Stimulated activated effector memory CD8-positive, alpha-beta T cell treated with anti-CD3 and anti-CD28 coated beads, Interleukin-12 subunit alpha, Interleukin-12 subunit beta, amount 100 ng/mL, for 72 hours (primary cell): ENCODE measurements at regions not wholly inside any gene's neighbourhood (a gene's known extent, or its start where the extent isn't known, plus 50 kb on each side); places are given as distances from the start of the nearest gene placed in this dataset.
"Not testable (repeated sequence)": the region's sequence is repeated elsewhere in the genome, so short reads cannot be mapped to it uniquely, and the experiment has no call there.

Experiments
- ATAC-seq: fragments of 150-1000 bp; cut with Tn5 transposase; 2 replicates; pipeline ENCODE4 v1.10.0; 2021
- DNase-seq, 2 donors: peaks; one replicate each; pipeline ENCODE4 v3.0.0; 2021 to 2022; ENCODE audit warnings: low spot score in 2 of 2
- H3K27ac Mint-ChIP-seq: one replicate; pipeline ENCODE4 v1.8.0; 2022; ENCODE audit warnings: mild to moderate bottlenecking, mixed read lengths
- H3K36me3 Mint-ChIP-seq: one replicate; pipeline ENCODE4 v1.8.0; 2022; ENCODE audit warnings: mild to moderate bottlenecking, mixed read lengths
- H3K4me1 Mint-ChIP-seq: one replicate; pipeline ENCODE4 v1.8.0; 2022; ENCODE audit warnings: mixed read lengths
- H3K4me3 Mint-ChIP-seq: one replicate; pipeline ENCODE4 v1.8.0; 2022; ENCODE audit warnings: mild to moderate bottlenecking, mixed read lengths
- H3K9me3 Mint-ChIP-seq: one replicate; pipeline ENCODE4 v1.8.0; 2022; ENCODE audit warnings: mixed read lengths

- no peaks in the 10 kb centered on the region for H3K36me3 Mint-ChIP-seq
- ATAC-seq: no peak
- H3K27ac Mint-ChIP-seq: no peak overlapping the region
- H3K4me1 Mint-ChIP-seq: no peaks in the 10 kb centered on the region
- no peak overlapping the region for H3K4me3 Mint-ChIP-seq
- no peak for DNase-seq
- peaks cover 13% of the 10 kb centered on the region for H3K9me3 Mint-ChIP-seq
Observed at GRCh38 chr2:184308706-184309105, 289.6 kb upstream of the ZNF804A start.

- H3K4me1 Mint-ChIP-seq: no peaks in the 10 kb centered on the region
- H3K27ac Mint-ChIP-seq: no peak overlapping the region
Observed at GRCh38 chr2:184312970-184313369, 285.4 kb upstream of the ZNF804A start.

GRCh38 chr2:184314829-184315228 lies 283.5 kb upstream of the ZNF804A start:
- no peak for ATAC-seq
- Mint-ChIP-seq H3K9me3 (peaks cover 16% of the 10 kb centered on the region), H3K27ac (no peak overlapping the region), H3K4me3 (no peak overlapping the region), H3K4me1 (no peaks in the 10 kb centered on the region), H3K36me3 (no peaks in the 10 kb centered on the region)
- no peak for DNase-seq

More at GRCh38 chr2:184312970-184313369, 285.4 kb upstream of the ZNF804A start:
- Mint-ChIP-seq H3K4me3 (no peak overlapping the region), H3K9me3 (peaks cover 19% of the 10 kb centered on the region), H3K36me3 (no peaks in the 10 kb centered on the region)
- DNase-seq (no peak), ATAC-seq (no peak)

GRCh38 chr2:184316921-184317320 lies 281.4 kb upstream of the ZNF804A start:
- Mint-ChIP-seq H3K4me3 (no peak overlapping the region), H3K4me1 (no peaks in the 10 kb centered on the region), H3K27ac (no peak overlapping the region), H3K36me3 (no peaks in the 10 kb centered on the region), H3K9me3 (peaks cover 24% of the 10 kb centered on the region)
- ATAC-seq: no peak
- DNase-seq: no peak

- Mint-ChIP-seq H3K4me1 (no peaks in the 10 kb centered on the region), H3K9me3 (peaks cover 18% of the 10 kb centered on the region), H3K27ac (no peak overlapping the region), H3K4me3 (no peak overlapping the region), H3K36me3 (no peaks in the 10 kb centered on the region)
- no peak for ATAC-seq
- no peak for DNase-seq
Observed at GRCh38 chr2:184322615-184323014, 275.7 kb upstream of the ZNF804A start.

DNA sequence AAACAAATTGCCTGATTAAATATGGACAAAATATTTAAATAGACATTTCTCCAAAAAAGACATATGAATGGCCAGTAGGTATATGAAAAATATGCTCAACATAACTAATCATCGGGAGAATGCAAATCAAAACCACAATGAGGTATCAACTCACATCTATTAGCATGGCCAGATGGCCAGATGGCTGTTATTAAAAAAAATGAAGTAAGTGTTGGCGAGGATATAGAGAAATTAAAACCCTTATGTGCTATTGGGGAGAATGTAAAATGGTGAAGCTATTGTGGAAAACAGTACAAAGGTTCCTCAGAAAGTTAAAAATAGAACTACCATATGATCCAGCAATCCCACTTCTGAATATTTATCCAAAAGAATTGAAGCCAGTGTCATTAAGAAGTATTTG lies 272.3 kb upstream of the ZNF804A start:
- H3K36me3 Mint-ChIP-seq: no peaks in the 10 kb centered on the region
- DNase-seq: no peak

GRCh38 chr2:184327805-184328204 lies 270.5 kb upstream of the ZNF804A start:
- H3K4me3 Mint-ChIP-seq, H3K27ac Mint-ChIP-seq, H3K4me1 Mint-ChIP-seq, ATAC-seq, H3K36me3 Mint-ChIP-seq, DNase-seq: not testable (repeated sequence)
- H3K9me3 Mint-ChIP-seq: peaks cover 10% of the 10 kb centered on the region

More for the DNA sequence above, 272.3 kb upstream of the ZNF804A start:
- ATAC-seq: no peak
- H3K4me3 Mint-ChIP-seq: no peak overlapping the region
- no peaks in the 10 kb centered on the region for H3K4me1 Mint-ChIP-seq
- peaks cover 14% of the 10 kb centered on the region for H3K9me3 Mint-ChIP-seq
- H3K27ac Mint-ChIP-seq: no peak overlapping the region

DNA sequence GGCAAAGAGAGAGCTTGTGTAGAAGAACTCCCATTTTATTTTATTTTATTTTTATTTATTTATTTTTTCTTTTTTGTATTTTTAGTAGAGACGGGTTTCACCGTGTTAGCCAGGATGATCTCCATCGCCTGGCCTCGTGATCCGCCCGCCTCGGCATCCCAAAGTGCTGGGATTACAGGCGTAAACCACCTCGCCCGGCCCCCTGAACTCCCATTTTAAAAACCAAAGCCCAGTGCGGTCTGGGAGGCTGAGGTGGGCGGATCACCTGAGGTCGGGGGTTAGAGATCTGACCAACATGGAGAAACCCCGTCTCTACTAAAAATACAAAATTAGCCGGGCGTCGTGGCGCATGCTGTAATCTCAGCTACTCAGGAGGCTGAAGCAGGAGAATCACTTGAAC lies 267.8 kb upstream of the ZNF804A start:
- H3K4me1 Mint-ChIP-seq, H3K27ac Mint-ChIP-seq, DNase-seq, H3K4me3 Mint-ChIP-seq, ATAC-seq, H3K36me3 Mint-ChIP-seq: not testable (repeated sequence)
- H3K9me3 Mint-ChIP-seq: peaks cover 11% of the 10 kb centered on the region

DNA sequence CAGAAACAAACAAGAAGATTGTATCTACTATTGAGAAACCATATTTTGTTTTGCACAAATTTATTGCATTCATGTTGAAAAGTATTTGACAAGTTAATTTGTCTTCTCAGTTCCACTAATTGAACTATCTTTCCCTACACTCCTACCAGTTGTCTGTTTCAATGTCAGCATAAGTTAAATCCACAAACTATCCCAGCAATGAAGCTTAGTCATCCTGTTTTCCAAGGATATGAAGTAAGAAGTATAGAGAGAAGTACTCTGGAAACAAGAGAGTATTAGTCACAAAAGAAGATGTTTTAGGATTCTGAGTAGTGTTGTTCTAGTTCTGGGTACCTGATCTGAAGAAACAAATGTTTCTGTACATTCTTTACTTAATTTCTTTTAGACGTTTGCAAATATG lies 261.6 kb upstream of the ZNF804A start:
- Mint-ChIP-seq H3K9me3 (peaks cover 10% of the 10 kb centered on the region), H3K27ac (no peak overlapping the region), H3K4me1 (no peaks in the 10 kb centered on the region), H3K36me3 (no peaks in the 10 kb centered on the region), H3K4me3 (no peak overlapping the region)
- no peak for ATAC-seq
- no peak for DNase-seq

DNA sequence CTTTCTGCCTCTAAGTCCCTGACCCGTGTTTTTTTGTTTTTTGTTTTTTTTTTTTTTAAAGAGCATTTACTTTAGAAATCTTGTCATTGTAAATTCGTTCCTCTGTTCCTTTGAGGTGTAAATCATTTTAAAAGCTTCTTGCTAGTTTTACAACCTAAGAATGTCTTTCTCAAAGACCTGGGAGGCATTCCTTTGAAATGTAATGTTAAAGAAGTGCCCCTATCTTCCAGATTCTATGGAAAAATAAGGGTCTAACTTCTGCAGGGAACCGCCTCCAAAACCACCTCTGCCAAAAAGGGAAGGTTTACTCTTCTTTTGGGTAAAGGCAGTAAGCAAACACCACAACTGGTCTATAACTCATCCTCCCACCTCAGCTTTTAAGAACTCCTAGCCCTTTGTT lies 259.6 kb upstream of the ZNF804A start:
- no peak for ATAC-seq
- no peak for DNase-seq
- H3K27ac Mint-ChIP-seq: no peak overlapping the region
- no peak overlapping the region for H3K4me3 Mint-ChIP-seq
- H3K9me3 Mint-ChIP-seq: peaks cover 12% of the 10 kb centered on the region
- H3K36me3 Mint-ChIP-seq: no peaks in the 10 kb centered on the region
- no peaks in the 10 kb centered on the region for H3K4me1 Mint-ChIP-seq

DNA sequence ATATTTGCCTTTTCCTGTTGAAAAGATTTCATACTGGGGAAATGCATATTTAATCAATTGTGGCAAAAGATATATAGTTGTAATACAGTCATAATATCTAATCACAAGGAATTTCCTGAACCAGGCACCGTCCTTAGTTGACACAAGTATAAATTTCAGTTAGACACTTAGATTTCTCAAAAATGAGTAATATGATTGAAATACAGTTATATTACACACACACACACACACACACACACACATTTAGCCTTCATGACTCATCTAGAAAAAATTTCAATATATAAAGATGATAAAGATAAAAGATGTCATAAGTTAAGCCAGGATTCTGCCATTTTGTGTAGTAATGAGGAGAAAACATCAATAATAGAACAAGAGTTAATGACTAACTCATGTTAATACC lies 258.4 kb upstream of the ZNF804A start:
- Mint-ChIP-seq H3K4me1 (no peaks in the 10 kb centered on the region), H3K9me3 (peaks cover 13% of the 10 kb centered on the region), H3K27ac (no peak overlapping the region), H3K36me3 (no peaks in the 10 kb centered on the region), H3K4me3 (no peak overlapping the region)
- no peak for ATAC-seq
- DNase-seq: no peak

- Mint-ChIP-seq H3K4me1 (no peaks in the 10 kb centered on the region), H3K36me3 (no peaks in the 10 kb centered on the region), H3K9me3 (peaks cover 22% of the 10 kb centered on the region), H3K4me3 (no peak overlapping the region), H3K27ac (no peak overlapping the region)
- ATAC-seq: no peak
- no peak for DNase-seq
Observed at GRCh38 chr2:184346338-184346862, 251.9 kb upstream of the ZNF804A start.

DNA sequence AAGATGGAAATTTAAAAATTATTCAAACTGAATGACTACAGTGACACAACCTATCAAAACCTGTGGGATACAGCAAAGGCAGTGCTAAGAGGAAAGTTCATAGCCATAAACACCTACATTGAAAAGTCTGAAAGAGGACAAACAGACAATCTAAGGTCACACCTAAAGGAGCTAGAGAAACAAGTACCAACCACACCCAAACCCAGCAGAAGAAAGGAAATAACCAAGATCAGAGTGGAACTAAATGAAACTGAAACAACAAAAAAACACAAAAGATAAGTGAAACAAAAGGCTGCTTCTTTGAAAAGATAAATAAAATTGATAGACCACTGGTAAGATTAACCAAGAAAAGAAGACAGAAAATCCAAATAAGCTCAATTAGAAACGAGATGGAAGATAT lies 247.2 kb upstream of the ZNF804A start:
- peaks cover 21% of the 10 kb centered on the region for H3K9me3 Mint-ChIP-seq
- no peak for ATAC-seq
- no peaks in the 10 kb centered on the region for H3K4me1 Mint-ChIP-seq
- no peak overlapping the region for H3K4me3 Mint-ChIP-seq
- no peak for DNase-seq
- no peaks in the 10 kb centered on the region for H3K36me3 Mint-ChIP-seq
- no peak overlapping the region for H3K27ac Mint-ChIP-seq

DNA sequence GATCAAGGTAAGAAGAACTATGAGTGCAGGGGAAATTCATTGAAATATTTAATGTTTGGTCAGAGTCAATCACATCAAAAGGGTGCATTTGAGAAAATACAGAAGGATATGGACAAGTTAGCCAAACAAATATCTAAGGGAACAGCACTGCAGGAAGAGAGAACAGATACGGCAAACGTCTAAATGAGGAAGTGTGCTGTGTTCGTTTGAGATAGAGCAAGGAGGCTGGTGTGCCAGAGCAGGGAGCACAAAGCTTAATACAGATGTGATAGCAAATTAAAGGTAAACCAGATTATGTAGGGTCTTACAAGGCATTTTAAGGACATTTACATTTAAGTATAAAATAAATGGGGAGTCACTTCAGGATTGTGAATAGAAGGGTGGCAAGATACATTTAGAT lies 241.3 kb upstream of the ZNF804A start:
- H3K4me3 Mint-ChIP-seq: no peak overlapping the region
- H3K4me1 Mint-ChIP-seq: no peaks in the 10 kb centered on the region
- peaks cover 14% of the 10 kb centered on the region for H3K9me3 Mint-ChIP-seq
- no peak for DNase-seq
- ATAC-seq: no peak
- H3K36me3 Mint-ChIP-seq: no peaks in the 10 kb centered on the region
- no peak overlapping the region for H3K27ac Mint-ChIP-seq

GRCh38 chr2:184359379-184359778 lies 238.9 kb upstream of the ZNF804A start:
- ATAC-seq: no peak

GRCh38 chr2:184363213-184363612 lies 235.1 kb upstream of the ZNF804A start:
- Mint-ChIP-seq H3K27ac (no peak overlapping the region), H3K4me1 (no peaks in the 10 kb centered on the region), H3K36me3 (no peaks in the 10 kb centered on the region), H3K9me3 (peaks cover 8% of the 10 kb centered on the region), H3K4me3 (no peak overlapping the region)
- DNase-seq (no peak), ATAC-seq (no peak)

More at GRCh38 chr2:184359379-184359778, 238.9 kb upstream of the ZNF804A start:
- H3K4me3 Mint-ChIP-seq: no peak overlapping the region
- no peaks in the 10 kb centered on the region for H3K36me3 Mint-ChIP-seq
- no peak overlapping the region for H3K27ac Mint-ChIP-seq
- DNase-seq: no peak
- H3K4me1 Mint-ChIP-seq: no peaks in the 10 kb centered on the region
- peaks cover 16% of the 10 kb centered on the region for H3K9me3 Mint-ChIP-seq

DNA sequence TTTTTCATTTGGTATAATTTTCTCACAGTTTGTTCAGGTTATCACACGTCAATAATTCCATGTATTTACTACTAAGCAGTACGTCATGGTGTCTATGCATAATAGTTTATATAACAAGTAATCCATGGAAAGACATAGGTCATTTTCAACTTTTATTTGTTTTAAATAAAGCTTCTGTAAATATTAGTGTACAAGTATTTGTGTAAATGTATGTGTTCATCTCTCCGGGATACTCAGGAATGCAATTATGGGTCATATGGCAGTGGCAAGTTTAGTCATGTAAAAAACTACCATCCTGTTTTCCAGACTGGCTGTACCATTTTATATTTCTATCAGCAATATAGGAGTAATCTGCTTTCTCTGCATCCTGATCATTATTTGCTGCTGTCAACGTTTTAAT lies 231.1 kb upstream of the ZNF804A start:
- Mint-ChIP-seq H3K27ac (no peak overlapping the region), H3K36me3 (no peaks in the 10 kb centered on the region), H3K9me3 (peaks cover 21% of the 10 kb centered on the region), H3K4me3 (no peak overlapping the region), H3K4me1 (no peaks in the 10 kb centered on the region)
- ATAC-seq: no peak
- no peak for DNase-seq
